SU-DHL-6 (cell line): ENCODE measurements at regions not wholly inside any gene's neighbourhood (a gene's known extent, or its start where the extent isn't known, plus 50 kb on each side); places are given as distances from the start of the nearest gene placed in this dataset.

ENCODE experiments used
- H2AFZ ChIP-seq: fragments of 200-600 bp; sonication (generic); 2 replicates; pipeline ENCODE4 v1.6.1; 2014; ENCODE audit warnings: low read depth, mild to moderate bottlenecking, moderate library complexity, mixed read lengths, antibody characterized with exemption, low read length; ENCODE audit not compliant: severe bottlenecking
- H3F3A ChIP-seq: fragments of 200-600 bp; shearing (Covaris generic); 2 replicates; pipeline ENCODE4 v1.6.0; 2016; ENCODE audit warnings: antibody characterized with exemption, mild to moderate bottlenecking; ENCODE audit not compliant: insufficient read depth
- H3K27ac ChIP-seq: fragments of 200-600 bp; sonication (generic); 2 replicates; pipeline ENCODE4 v1.5.1; 2016; ENCODE audit warnings: low read depth, mild to moderate bottlenecking, low read length, moderate library complexity, mixed read lengths
- H3K27me3 ChIP-seq: fragments of 200-600 bp; sonication (generic), shearing (Covaris generic); 2 replicates; pipeline ENCODE4 v1.6.0; 2014; ENCODE audit warnings: mild to moderate bottlenecking, low read length
- H3K36me3 ChIP-seq: fragments of 200-600 bp; sonication (generic); 2 replicates; pipeline ENCODE4 v1.6.1; 2014; ENCODE audit warnings: mild to moderate bottlenecking, low read length, mixed read lengths
- H3K4me2 ChIP-seq: fragments of 300-600, 200-600 bp; shearing (Covaris generic), sonication (generic); 2 replicates; pipeline ENCODE4 v1.6.0; 2014; ENCODE audit warnings: low read length, low read depth, mild to moderate bottlenecking; ENCODE audit not compliant: poor library complexity, severe bottlenecking
- H3K4me3 ChIP-seq: fragments of 200-600 bp; sonication (generic); 2 replicates; pipeline ENCODE4 v1.5.1; 2014; ENCODE audit warnings: antibody characterized with exemption, low read length, mild to moderate bottlenecking, mixed read lengths; ENCODE audit not compliant: insufficient read depth, poor library complexity, severe bottlenecking
- H3K79me2 ChIP-seq: fragments of 200-600 bp; sonication (generic); 2 replicates; pipeline ENCODE4 v1.6.1; 2014; ENCODE audit warnings: mild to moderate bottlenecking, low read length, moderate library complexity; ENCODE audit not compliant: insufficient read depth
- H3K9ac ChIP-seq: fragments of 200-600 bp; sonication (generic); 2 replicates; pipeline ENCODE4 v1.7.0; 2014; ENCODE audit warnings: mild to moderate bottlenecking, low read length
- H3K9me2 ChIP-seq: fragments of 200-600 bp; sonication (generic); replicated peaks from 2 replicates; pipeline ENCODE4 v1.6.1; 2014; ENCODE audit warnings: low read length; ENCODE audit not compliant: insufficient read depth
- H3K9me3 ChIP-seq: fragments of 200-600 bp; sonication (generic); 2 replicates; pipeline ENCODE4 v1.6.1; 2014; ENCODE audit warnings: low read length, mixed read lengths; ENCODE audit not compliant: insufficient read depth
- H4K20me1 ChIP-seq: fragments of 200-600 bp; sonication (generic); 2 replicates; pipeline ENCODE4 v1.6.1; 2014; ENCODE audit warnings: low read depth, mild to moderate bottlenecking, antibody characterized with exemption, low read length, moderate library complexity, mixed read lengths
- EZH2phosphoT487 ChIP-seq: fragments of 200-600 bp; sonication (generic), shearing (Covaris generic); conservative IDR thresholded peaks from 2 replicates; pipeline ENCODE4 v1.6.1; 2018; ENCODE audit warnings: mild to moderate bottlenecking, antibody characterized with exemption, low read length, moderate library complexity, mixed read lengths
- TF ChIP-seq, protein P1 (sequence below): fragments of 200-600 bp; sonication (generic); IDR thresholded peaks from one replicate; pipeline ENCODE4 v1.5.1; 2017; ENCODE audit warnings: antibody characterized with exemption, mild to moderate bottlenecking, low read length, moderate library complexity; ENCODE audit not compliant: insufficient read depth, poor library complexity, severe bottlenecking

DNA sequence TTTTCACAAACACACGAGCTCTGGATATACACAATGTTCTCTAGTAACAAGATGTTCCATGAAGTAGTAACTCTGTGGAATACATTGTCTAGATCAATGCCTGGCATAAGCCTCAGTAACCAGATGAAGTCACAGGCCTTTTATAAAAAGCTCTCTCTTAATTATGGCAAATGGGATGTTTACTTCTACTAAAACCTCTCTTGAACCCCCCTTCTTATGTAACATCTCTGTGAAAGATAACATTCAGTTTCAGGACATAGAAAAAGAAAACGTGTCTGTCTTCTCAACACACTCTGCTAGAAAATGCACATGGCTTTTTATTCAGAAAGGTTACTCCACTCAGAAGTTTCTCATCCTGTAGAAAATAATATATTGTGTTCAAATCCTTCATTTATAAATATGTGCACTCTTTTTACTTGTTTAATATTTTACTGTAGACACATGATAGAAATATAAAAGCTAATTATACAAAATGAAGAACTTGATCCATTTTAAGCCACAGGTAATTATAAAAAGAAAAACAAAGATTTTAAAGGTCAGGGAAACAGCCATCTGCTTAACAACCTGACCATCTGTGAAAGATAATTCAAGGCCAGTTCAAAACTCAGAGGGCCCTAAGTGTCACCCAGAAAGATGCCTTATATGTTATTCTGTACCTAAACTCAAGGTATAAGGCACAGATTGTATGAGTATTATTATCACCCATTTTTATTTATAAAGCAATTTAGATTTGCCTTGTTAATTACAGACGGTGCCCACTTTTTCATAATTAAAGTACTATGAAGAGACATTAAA, 812.0 kb downstream of the CDH18 start:
- Histone ChIP-seq H3K4me3 (no peak overlapping the region), H3K4me2 (peak overlapping the region; percentile 19), H4K20me1 (no peaks in the 10 kb centered on the region), H3K79me2 (no peaks in the 10 kb centered on the region), H3F3A (peaks cover 9% of the 10 kb centered on the region), H2AFZ (peak overlapping the region; percentile 93), H3K9ac (no peak overlapping the region), H3K9me2 (no peaks in the 10 kb centered on the region), H3K36me3 (no peaks in the 10 kb centered on the region), H3K9me3 (no peaks in the 10 kb centered on the region), H3K27me3 (no peaks in the 10 kb centered on the region), H3K27ac (0 out of 2 replicates have a peak overlapping the region, but pooled peaks have one; percentile 16)
- TF ChIP-seq, protein P1, sequence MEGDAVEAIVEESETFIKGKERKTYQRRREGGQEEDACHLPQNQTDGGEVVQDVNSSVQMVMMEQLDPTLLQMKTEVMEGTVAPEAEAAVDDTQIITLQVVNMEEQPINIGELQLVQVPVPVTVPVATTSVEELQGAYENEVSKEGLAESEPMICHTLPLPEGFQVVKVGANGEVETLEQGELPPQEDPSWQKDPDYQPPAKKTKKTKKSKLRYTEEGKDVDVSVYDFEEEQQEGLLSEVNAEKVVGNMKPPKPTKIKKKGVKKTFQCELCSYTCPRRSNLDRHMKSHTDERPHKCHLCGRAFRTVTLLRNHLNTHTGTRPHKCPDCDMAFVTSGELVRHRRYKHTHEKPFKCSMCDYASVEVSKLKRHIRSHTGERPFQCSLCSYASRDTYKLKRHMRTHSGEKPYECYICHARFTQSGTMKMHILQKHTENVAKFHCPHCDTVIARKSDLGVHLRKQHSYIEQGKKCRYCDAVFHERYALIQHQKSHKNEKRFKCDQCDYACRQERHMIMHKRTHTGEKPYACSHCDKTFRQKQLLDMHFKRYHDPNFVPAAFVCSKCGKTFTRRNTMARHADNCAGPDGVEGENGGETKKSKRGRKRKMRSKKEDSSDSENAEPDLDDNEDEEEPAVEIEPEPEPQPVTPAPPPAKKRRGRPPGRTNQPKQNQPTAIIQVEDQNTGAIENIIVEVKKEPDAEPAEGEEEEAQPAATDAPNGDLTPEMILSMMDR = no peak
- no peak for TF ChIP-seq EZH2phosphoT487

GRCh38 chr5:19179571-19179970, 808.4 kb downstream of the CDH18 start:
- H4K20me1 ChIP-seq = no peaks in the 10 kb centered on the region
- H2AFZ ChIP-seq = peak overlapping the region; percentile 89
- H3K9me2 ChIP-seq = no peaks in the 10 kb centered on the region
- no peaks in the 10 kb centered on the region for H3K36me3 ChIP-seq
- peak overlapping the region; percentile 18 for H3K9ac ChIP-seq
- no peaks in the 10 kb centered on the region for H3K79me2 ChIP-seq
- peaks cover 9% of the 10 kb centered on the region for H3F3A ChIP-seq
- peak overlapping the region; percentile 9 for H3K4me3 ChIP-seq
- TF ChIP-seq, protein P1 = no peak
- no peak for TF ChIP-seq EZH2phosphoT487
- peak overlapping the region; percentile 45 for H3K4me2 ChIP-seq
- H3K9me3 ChIP-seq = no peaks in the 10 kb centered on the region
- H3K27me3 ChIP-seq = no peaks in the 10 kb centered on the region
- peak overlapping the region; percentile 5; the same call in 1 of the 2 replicates for H3K27ac ChIP-seq

- no peaks in the 10 kb centered on the region for H4K20me1 ChIP-seq
Measured at GRCh38 chr5:19189176-19189575, 798.8 kb downstream of the CDH18 start.

More at GRCh38 chr5:19189176-19189575, 798.8 kb downstream of the CDH18 start:
- Histone ChIP-seq H3K9me3 (no peaks in the 10 kb centered on the region), H3K9ac (no peak overlapping the region), H3K4me3 (no peak overlapping the region), H3K27me3 (no peaks in the 10 kb centered on the region), H3K9me2 (no peaks in the 10 kb centered on the region), H3F3A (no peaks in the 10 kb centered on the region), H3K4me2 (no peak overlapping the region), H2AFZ (peak overlapping the region; percentile 21), H3K27ac (no peak overlapping the region), H3K36me3 (0 out of 2 replicates have a peak, but pooled peaks cover 3% of the 10 kb centered on the region), H3K79me2 (no peaks in the 10 kb centered on the region)
- TF ChIP-seq EZH2phosphoT487 = no peak
- TF ChIP-seq, protein P1 = no peak
